H1 (cell line): ENCODE measurements at regions not wholly inside any gene's neighbourhood (a gene's known extent, or its start where the extent isn't known, plus 50 kb on each side); places are given as distances from the start of the nearest gene placed in this dataset.

Experiments
- ATF2 ChIP-seq: IDR thresholded peaks from 2 replicates; pipeline ENCODE4 v1.6.1; 2012; ENCODE audit warnings: low read length, inconsistent platforms
- CHD7 ChIP-seq: fragments of 300-600 bp; sonication (generic); IDR thresholded peaks from 2 replicates; pipeline ENCODE4 v1.7.1; 2012; ENCODE audit warnings: low read length, moderate library complexity, mild to moderate bottlenecking, inconsistent platforms; ENCODE audit not compliant: insufficient replicate concordance
- JUN ChIP-seq: IDR thresholded peaks from 2 replicates; pipeline ENCODE4 v1.6.1; 2011; ENCODE audit warnings: low read depth, mild to moderate bottlenecking, improper control_type of control experiment, low read length
- KDM1A ChIP-seq: fragments of 200-600, 300-600 bp; sonication (generic); IDR thresholded peaks from 2 replicates; pipeline ENCODE4 v1.7.1; 2016; ENCODE audit warnings: mild to moderate bottlenecking, low read length, borderline replicate concordance
- MAX ChIP-seq: IDR thresholded peaks from 2 replicates; pipeline ENCODE4 v1.6.1; 2012; ENCODE audit warnings: inconsistent platforms
- PHF8 ChIP-seq: fragments of 200-600 bp; sonication (generic); conservative IDR thresholded peaks from 2 replicates; pipeline ENCODE4 v1.7.1; 2012; ENCODE audit warnings: low read depth, mild to moderate bottlenecking, inconsistent platforms, low read length, moderate library complexity
- RFX5 ChIP-seq: IDR thresholded peaks from 2 replicates; pipeline ENCODE4 v1.6.1; 2011; ENCODE audit warnings: low read depth, low read length, improper control_type of control experiment, borderline replicate concordance
- TEAD4 ChIP-seq: IDR thresholded peaks from 2 replicates; pipeline ENCODE4 v1.6.1; 2012; ENCODE audit warnings: low read depth, low read length, inconsistent platforms, mixed read lengths

DNA sequence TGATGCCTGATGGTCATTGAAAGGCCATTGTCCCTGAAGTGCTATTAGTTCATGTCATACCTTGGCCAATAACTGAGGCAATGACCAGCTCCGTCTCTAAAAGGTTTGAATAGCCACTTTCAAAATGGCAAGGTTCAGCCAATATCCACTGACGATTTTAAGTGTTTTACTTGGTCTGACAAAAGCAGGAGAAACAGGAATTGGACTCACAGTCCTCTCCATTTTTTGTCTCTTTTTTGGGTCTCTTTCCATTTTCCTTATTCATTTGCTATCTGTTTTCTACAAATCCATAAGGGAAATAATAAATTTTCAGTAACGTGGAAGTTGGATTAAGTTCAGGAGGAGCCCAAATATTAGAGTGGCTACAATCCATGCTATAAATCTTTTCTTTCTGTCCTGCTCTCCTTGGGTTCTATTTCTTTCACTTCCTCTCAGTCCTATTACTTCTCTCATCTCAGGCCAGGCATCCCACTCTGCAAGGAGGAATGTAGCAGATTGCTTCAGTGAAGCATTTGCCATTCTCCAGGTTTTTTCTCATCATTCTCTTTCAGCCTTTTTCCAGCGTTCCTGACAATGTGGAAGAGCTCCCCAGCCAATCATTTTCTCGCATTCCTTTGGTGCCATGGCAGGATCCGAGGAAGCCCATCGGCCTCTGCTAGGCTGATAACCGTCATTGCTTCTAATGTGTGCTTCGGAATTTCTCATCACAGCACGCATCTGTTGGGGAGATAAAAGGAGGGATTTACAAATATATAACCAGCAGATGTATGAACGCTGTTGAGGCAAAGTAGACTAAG is 414.5 kb downstream of the ADGRL2 start (continued):
- TF ChIP-seq ATF2, result no peak
- TF ChIP-seq CHD7, result no peak
- TF ChIP-seq PHF8, result no peak
- no peak for TF ChIP-seq MAX
- TF ChIP-seq RFX5, result no peak
- no peak for TF ChIP-seq JUN
- TF ChIP-seq TEAD4, result no peak
- TF ChIP-seq KDM1A, result no peak
